ENCODE measurements at regions not wholly inside any gene's neighbourhood (a gene's known extent, or its start where the extent isn't known, plus 50 kb on each side); places are given as distances from the start of the nearest gene placed in this dataset.
A peak's percentile ranks its signal among the peaks of the same experiment; 100 is the strongest.
"Not testable (repeated sequence)": the region's sequence is repeated elsewhere in the genome, so short reads cannot be mapped to it uniquely, and the experiment has no call there.

DNA sequence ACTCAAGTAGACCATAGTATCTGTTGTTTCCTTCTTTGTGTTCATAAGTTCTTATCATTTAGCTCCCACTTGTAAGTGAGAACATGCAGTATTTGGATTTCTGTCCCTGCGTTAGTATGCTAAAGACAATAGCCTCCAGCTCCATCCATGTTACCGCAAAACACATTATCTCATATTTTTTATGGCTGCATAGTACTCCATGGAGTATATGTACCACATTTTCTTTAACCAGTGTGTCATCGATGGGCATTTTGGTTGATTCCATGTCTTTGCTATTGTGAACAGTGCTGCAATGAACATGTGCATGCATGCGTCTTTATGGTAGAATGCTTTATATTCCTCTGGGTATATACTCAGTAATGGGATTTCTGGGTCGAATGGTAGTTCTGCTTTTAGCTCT, 148.1 kb upstream of the IRS2 start:
- not testable (repeated sequence) for DNase-seq

DNA sequence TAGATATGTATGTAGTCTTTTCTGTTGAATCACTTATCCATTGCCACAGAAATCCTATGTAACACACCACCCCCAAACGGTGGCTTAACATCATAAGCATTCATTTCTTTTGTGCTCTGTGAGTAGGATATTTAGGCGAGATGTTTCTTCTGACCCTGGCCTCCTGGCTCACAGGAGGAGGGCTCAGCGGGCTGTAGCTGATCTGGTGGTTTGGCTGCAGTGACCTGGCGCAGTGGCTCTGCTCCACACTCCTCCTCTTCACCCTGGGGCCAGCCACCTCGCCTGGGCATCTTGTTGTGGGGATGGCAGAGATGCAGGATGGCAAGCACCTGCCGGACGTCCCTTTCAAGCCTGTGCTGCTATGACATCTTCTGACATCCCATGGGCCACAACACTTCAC, 147.1 kb upstream of the IRS2 start:
- DNase-seq, result no peak

DNA sequence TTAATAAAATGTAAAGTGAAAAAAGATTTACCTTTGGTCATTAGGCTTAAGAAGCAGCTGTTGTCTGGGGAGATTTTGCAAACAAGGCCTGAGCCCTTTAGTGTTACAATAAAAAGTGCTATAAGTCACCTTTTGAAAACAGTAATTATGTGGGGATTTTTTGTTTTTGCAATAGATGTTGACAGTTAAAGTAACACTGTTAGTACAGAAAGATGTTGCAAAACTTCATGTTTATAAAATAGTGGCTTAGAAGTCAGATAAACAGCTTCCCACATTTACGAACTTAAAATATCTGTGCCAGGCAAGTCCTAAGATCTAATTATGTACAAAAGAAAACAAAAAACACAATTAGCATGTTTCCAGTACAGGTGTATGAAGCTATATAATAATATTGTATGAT, 138.0 kb upstream of the IRS2 start:
- no peak for DNase-seq

DNA sequence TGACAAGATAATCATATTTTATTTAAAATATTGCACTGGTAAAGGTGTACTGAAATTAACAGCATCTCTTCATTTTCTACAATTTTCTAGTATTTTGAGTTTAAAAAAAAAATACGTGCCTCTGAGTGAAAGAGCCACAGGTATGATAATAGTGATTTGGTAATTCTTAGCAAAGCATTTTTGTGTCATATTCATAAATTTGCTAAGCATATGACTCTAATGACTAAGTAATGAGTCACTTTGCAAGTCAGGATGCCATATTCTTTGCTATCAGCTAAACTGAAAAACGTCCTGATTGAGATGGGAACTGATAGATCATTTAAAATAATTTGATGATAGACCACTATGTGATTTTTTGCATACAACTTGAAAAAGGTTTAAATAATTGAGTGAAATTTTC, 136.1 kb upstream of the IRS2 start:
- no peak for DNase-seq

DNA sequence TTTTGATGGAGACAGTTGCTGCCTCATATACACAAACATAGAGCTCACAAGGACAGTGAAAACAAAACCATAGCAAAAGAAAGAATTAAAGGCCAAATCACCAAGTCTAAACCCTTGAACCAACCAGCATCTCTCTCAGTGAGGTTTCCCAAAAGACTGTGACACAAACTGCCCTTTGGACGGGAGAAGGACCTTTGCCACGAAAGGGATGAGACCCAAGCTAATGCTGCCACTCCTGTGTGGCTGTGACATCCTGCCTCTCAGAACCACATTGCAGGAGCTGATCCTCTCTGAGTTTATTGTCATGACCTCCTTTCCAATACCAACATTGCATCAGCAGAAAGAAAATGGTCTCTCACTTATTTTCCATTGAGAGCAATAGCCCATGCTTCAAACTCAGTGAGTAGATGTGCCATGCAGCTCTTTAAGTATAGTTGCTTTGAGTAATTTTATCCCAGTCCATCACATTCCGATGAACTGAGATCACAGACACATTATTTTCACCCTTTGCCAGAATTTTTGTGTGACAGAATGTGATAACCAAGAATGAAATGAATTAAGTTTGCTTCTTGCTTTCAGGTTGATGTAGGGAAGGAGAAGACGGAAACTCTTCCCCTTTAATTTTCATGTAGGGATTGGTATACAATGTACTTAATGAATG, 133.5 kb upstream of the IRS2 start:
- no peak for DNase-seq

DNA sequence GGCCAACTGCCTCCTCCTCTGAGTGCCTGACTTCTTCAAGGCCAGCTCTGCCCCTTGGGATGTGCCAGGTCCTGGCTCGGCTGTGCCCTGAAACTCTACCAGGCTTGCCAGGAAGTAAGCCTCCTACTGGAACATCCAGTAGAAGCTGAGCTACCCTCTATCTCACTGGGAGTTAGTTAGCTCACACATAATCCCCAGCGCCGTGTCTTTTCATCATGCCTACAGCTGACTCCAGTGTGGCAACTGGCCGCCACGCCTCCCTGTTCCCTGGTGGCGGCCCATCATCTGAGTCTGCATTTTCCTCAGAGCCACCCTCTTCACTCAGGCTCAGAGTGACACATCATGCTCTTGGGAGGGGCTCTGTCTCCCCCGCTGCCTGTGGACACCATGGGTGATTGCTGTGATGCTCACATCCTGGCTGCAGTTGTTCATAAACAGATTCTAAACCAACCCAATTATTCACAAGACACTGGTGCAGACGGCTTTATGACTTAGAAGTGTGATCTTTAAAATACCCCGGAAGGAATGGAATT, 131.9 kb upstream of the IRS2 start:
- DNase-seq, result no peak

DNA sequence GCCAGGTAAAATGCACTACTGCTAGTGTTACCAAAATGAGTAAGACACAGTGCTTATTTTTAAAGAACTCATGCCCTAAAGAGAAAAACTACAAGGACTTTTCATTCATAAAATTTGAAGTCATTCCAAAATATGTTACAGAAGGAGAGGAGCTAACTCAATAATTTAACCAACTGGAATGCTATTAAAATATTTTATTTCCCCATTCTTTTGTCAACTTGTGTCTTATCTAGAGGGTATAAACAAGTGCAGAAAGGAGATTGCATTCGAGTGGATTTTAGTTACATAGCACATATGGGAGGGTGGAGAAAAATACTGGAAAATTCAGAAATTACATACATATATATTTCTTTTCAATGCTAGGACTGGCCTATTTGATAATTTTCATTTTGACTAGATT, 131.0 kb upstream of the IRS2 start:
- DNase-seq, result no peak

DNA sequence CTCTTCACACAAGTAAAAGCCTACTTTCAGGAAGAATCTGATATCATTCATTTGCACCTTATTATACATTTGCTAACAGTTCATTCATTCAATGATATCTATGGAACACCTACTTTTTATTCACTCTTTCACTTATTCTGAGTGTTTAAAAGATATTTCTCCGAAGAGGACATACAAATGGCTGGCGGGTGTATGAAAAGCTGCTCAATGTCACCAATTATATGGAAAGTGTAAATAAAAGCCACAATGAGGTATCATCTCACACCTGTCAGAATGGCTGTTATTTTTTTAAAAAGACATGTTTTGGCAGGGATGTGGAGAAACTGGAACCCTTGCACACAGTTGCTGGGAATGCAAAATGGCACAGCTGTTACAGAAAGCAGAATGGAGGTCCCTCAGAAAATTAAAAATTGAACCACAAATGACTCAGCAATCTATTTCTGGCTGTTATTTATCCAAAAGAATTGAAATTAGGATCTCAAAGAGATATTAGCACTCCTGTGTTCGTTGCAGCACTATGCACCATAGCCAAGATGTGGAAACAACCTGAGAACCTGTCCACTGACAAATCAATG, 127.6 kb upstream of the IRS2 start:
- no peak for DNase-seq

DNA sequence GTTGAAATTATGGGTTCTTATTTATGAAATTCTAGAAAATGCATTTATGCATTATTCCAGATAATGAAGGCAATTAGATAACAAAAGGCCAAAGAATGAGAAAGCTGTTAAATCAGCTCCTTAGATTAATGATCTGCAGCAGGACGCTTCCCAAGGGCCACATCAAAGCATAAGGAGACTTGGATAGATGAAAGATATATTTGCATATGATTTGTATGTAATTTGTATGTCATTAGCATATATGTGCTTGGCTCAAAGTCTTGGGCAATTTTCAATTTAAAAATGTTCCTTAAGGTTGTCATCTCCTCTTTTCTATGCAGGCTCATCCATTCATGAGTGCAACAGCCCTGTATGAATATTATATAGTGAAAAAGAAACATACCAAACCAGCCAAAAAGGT, 126.8 kb upstream of the IRS2 start:
- DNase-seq, result no peak

DNA sequence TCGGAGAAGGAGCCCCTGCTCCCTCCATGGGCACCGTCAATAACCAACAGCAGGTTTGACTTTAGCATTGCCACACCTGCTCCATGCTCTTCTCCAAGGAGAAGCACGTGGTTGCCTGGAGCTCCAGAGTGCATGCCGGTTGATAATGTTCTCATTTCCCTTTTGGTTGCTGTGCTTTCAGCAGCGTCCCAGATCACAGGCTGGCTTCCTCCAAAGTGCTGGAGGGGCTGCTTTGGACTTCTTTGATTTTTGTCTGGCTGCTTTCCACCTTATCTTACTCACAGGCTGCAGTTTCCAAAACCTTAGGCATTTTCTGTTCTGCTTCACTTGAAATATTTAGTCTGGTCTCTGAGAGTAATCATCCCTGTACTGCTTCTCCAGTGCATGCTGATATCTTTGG, 123.8 kb upstream of the IRS2 start:
- DNase-seq, result no peak

DNA sequence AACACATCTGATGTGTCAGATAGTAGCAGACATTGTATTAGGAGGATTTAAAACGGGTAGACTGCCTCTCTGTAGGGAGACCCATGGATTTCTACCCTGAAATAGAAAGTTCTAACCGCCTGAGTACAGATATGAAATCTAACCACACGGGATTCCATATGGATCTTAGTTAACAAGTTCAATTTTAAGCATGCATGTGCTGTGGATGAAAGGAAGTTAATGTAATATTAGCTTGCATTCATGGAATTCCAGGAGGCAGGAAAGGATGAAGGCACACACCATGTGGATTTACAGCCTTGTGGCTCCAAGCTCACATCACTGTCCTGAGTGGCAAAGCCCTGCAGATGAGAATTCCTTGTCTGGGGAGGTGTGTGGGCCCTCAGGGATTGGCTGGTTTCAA, 120.6 kb upstream of the IRS2 start:
- no peak for DNase-seq

DNA sequence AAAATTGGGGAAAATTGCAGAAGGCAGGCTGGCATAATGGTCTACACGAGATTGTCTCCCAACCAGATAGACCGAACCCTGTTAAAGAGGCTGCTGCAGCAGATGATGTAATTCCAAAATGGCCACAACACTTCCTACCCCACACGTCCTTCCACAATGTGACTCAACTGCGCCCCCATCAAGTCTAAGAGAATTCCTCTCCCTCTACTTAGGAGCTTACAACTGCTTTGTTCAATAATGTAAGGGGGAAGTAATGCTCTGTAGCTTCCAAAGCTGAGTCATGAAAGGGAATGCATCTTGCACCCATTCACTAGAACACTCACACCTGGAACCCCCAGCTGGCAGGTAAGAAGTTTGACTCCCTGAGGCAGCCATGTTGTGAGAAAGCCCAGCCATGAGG, 117.8 kb upstream of the IRS2 start:
- peak; percentile 29 to 46 for DNase-seq

DNA sequence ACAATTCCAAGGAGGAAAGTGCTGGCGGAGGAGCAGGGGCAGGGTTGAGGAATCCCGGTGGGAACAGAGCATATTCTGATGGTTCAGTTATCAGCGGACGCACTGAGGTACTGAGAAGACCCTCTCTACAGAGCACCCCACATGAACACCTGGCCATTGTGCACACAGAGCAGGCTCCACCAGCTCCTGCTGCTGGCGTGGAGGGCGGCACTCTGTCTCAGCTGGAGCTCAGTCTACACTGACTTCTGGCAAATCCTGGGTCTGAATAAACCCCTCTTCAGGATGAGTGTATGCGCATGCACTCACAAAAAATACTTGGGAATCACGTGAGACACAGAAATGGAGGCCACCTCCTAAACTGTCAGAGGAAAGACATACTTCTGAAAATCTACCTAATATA, 114.4 kb upstream of the IRS2 start:
- peak; percentile 46 to 62 for DNase-seq

DNA sequence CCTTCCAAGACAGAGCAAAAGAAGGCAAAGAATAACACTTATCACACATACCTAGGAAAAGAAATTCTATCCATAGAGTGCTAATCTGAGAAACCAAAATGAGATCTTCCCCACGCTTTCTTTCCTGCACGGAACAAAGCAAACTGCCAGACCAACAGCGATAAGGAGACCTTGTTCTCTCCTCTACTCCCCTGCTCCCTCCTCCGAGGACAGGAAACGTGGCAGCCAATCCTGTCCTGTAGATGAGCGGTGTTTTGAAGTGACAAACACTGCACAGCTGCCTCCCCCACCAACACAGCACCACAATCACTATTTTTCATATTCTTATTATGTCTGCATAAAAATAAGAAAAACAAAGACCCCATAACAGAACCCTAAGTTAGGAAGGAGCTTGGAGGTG, 113.9 kb upstream of the IRS2 start:
- DNase-seq, result peak in 1 of 2 experiments; percentile 44

DNA sequence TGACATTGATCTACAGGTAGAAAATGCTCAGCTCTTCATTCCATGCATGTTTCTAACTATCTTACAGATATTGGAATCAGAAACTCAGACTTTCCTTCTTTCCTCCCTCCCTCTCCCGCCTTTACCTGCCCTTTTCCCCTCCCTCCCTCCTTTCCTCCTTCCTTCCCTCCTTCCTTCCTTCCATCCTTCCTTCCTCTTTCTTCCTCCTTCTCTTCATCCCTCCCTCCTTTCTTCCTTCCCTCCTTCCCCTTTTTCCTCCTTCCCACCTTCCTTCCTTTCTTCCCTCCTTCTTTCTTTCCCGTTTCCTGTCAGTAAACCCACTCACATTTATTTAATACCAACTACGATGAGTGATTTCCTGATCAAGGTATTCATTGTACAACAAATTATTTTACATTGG, 113.4 kb upstream of the IRS2 start:
- DNase-seq, result no peak

DNA sequence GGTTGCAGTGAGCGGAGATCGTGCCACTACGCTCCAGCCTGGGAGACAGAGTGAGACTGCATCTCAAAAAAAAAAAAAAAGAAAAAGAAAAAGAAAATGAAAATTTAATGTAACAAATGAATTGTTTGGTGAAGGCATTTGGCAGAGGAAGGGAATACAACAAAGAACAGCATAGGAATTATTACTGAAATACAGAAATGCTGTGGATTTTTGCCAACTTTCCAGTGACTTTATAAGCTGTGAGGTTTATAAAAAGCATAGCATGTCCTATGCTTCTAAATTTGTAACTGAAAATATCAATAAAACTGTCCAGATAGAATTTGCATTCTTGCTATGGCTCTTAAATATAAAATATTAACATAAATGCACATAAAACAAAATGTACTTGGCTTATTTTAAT, 112.9 kb upstream of the IRS2 start:
- no peak for DNase-seq

DNA sequence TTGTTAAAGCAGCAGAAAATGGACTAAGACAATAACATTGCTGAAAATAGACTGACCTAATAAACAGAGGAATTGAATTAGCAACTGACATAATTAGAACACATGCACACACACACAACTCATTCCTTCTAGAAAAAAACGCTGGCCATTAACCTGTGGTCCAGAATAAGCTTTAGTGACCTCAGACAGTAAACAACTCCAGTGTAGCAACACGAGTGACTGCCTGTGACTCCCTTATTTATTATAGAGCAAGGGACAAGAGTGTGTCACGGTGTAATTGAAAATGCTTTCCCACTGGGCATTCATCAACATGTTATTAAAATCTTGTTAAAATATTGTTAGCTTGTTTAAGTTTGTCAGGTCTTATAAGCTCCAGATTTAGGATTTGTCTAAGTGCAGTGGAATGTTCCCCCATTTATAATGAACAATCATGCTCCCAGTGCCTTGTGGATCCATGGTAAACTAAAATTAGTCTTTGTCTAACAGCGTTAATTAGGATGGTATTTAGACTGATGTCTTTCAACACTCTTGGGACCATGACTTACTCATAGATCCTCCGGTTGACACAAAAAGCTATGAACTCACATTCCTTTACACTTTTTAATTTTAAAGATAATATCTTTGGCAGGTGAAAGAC, 111.7 kb upstream of the IRS2 start:
- no peak for DNase-seq

DNA sequence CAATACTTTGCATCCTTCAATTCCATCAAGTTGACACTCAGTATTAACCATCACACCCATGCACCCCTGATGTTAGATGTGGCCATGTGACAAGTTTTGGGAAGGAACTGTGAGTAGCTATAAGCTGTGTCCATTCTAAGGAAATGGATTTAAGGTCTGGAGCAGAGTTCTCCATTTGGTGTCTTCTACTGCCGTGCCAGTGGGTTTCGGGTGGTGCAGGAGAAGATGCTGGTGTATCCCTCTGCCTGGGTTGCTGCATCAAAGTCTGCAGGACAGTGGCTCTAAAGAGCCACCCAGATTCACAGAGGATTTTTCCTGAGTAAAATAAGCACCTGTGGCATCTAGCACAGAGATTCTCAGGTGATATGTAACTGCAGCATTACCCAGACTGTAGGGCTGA, 105.7 kb upstream of the IRS2 start:
- DNase-seq, result no peak

DNA sequence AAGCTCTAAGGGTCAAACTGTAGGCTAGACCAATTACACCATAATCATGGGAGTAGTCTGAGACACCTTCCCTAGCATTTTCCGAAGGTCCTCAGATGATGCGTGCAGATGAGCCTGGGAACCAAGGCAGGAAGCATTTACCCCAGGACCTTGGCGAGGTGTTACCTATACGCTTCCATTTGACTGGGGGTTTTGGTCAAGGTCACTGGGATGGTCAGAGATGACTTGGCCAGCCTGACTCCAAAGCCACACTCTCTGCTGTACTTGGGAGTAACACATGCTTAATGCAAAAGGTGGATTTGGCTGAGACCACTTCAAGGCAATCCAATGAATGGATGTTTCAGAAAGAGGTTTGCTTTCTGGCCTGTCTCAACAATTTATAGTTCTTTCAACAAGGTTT, 98.9 kb upstream of the IRS2 start:
- DNase-seq, result no peak

DNA sequence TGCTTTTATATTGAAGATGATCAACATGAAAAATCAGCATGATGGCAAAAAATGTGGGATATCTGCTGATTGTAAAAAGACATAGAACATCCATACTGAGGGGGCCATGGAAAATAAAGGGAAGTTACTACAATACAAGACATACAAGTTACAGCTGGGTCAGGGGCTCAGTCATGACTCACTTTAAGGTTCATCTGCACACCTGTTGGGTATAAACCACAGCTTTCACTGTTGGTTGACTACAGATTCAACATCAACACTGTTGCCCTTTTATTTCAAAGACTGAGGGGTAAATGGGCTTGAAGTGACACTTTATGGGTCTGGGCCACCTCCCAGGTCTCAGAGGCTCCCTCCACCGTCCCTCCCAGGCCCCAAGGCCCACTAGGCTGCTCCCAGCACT, 98.1 kb upstream of the IRS2 start:
- no peak for DNase-seq

DNA sequence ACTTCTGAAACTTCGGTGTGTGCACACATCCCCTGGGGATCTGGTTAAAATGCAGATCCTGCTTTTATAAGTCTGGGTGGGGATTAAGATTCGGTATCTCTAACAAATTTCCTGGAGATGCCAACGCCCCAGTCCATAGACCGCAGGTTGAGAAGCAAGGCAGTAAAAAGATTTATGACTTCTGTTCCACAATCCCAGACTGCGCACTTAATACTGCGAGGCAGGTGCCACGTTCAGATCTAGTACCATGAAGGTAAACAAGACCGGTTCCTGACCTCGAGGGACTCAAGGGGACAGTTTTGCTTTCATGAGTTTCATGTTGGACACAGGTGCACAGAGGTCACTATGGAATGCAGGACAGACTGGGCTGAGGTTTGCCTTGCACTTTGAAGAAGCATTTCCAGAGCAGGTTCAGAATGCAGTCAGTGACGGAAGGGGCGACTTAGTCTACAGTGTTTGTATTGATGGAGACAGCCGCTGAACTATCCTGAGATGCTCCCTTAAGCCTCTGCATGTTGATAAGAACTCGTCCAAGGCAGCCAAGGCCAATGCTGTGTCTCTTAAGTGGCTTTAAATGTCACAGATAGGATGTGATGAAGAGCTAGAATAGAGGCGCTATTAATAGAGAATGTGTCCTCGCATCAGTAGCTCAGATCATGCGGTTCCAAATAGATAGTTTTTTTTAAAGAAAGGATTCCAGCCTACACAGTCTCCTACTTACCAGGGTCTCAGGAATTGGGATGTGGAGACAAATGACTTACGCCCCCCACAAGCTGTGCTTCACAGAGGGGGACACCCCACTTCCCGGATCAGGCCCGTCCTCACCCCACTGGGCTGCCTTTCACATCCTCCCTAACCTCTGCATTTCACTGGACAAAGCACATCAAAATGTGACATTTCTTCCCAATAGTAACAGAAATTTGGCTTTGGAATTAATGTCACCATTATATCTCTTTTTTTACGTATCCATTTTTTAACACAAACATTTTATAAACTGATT, 97.1 kb upstream of the IRS2 start:
- DNase-seq, result peak; percentile 50 to 72

DNA sequence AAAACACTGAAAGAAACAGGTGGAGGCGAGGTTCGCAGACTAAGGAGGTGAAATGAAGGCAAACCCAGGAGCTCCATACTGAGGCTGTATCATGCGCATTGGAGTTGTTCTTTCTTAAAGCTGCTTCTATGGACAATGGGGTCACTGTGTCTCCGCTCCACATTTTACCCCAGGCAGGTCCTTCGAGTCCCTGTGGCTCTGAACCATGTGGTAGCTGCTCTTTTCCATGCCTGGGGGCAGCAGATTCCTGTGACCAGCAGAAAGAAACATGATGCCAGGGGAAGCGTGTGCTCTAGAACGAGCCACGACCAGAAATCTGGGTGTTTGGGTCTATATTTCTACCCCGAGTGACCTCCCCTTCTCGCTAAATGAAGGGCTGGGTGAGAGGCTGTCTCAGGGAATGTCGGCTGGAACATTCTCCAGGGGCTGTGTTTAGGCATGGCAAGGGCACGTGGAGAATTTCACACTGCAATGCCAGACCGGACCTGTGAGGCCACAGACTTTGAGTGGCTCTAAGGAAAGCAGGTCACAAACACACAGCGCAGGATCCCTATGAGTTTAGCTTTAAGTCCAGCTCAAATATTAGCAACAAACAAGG, 95.7 kb upstream of the IRS2 start:
- DNase-seq, result no peak

DNA sequence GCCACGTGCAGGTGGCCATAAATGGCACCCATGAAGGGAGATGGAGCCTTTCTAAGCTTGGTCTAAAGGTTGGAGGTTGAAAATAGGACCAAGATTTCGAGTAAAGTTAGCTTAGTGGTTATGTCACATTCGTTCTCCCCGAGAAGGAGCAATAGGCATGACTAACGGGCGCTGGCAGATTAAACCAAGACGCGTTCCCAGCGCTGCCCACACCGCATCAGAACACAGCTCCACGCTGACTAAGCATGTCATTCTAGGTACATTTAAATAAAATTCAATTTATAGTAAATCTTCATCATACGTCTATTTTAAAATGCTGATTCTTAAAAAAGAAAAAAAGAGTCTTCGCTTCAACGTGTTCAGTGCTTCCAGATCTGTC, 95.0 kb upstream of the IRS2 start:
- DNase-seq, result no peak
